Prostate gland (tissue), 2 donors: ENCODE measurements at regions not wholly inside any gene's neighbourhood (a gene's known extent, or its start where the extent isn't known, plus 50 kb on each side); places are given as distances from the start of the nearest gene placed in this dataset.

Source experiments
- DNase-seq: peaks from one replicate; pipeline ENCODE4 v3.0.0-alpha.2; 2019; ENCODE audit warnings: low spot score
- H3K27ac ChIP-seq, 2 donors: fragments of 200-600 bp; sonication (generic); 2 replicates each; pipeline ENCODE4 v1.5.1; 2017 to 2019
- H3K27me3 ChIP-seq: fragments of 200-600 bp; sonication (generic); replicated peaks from 2 replicates; pipeline ENCODE4 v1.5.1; 2019; ENCODE audit not compliant: insufficient read depth
- H3K36me3 ChIP-seq, 2 donors: fragments of 200-600 bp; sonication (generic); 1 replicate in 1 of 2; 2 replicates in 1 of 2; pipeline versions ENCODE4 v1.5.1 to v1.8.1; 2017 to 2019
- H3K4me1 ChIP-seq: fragments of 200-600 bp; sonication (generic); replicated peaks from 2 replicates; pipeline ENCODE4 v1.5.1; 2019
- H3K4me3 ChIP-seq, 2 donors: fragments of 200-600 bp; sonication (generic); 2 replicates each; pipeline ENCODE4 v1.5.1; 2017 to 2019
- H3K9me3 ChIP-seq: fragments of 200-600 bp; sonication (generic); 2 replicates; pipeline ENCODE4 v1.5.1; 2017
- POLR2A ChIP-seq: fragments of 450-650 bp; IDR thresholded peaks from one replicate; pipeline ENCODE4 v1.6.1; 2016; ENCODE audit warnings: antibody characterized with exemption, mild to moderate bottlenecking
- POLR2AphosphoS5 ChIP-seq: sonication (generic); formaldehyde crosslinking; IDR thresholded peaks from one replicate; pipeline ENCODE4 v1.6.1; 2017; ENCODE audit warnings: antibody characterized with exemption
- WGBS: methylation state at CpG from one replicate; pipeline ENCODE4 v1.1.5; 2018; 5-methylcytosine and 5-hydroxymethylcytosine counted together
- intact Hi-C: fragments of 100-400 bp; cut with DNase I; formaldehyde crosslinking; loops from one replicate; pipeline ENCODE4 v1.14.2; 2022
- TF ChIP-seq, protein P1 (sequence below), 4 experiments: fragments of 200-600 bp in 2 of 4; fragments of 450-650 bp in 2 of 4; sonication (generic) in 2 of 4; IDR thresholded peaks; 1 replicate in 3 of 4; 2 replicates in 1 of 4; pipeline ENCODE4 v1.5.1; 2016 to 2019; ENCODE audit warnings: antibody characterized with exemption in 4 of 4, mild to moderate bottlenecking in 2 of 4, moderate library complexity in 2 of 4

DNA sequence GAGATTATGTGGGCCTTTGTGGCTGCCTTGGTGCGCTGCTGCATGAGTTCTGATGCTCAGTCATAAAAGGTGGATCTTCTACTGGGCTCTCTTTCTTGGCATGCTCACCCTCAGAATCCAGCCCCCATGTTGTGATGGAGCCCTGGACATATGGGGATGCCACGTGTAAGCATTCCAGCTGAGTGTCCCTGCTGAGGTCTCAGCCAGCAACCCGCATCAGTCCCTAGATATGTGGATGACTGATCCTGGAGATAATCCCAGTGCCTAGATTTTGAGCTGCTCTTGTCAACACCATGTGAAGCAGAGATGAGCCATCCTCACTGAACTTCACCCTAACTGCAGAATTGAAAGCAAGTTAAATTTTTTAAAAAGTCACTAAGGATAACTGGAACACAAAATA is 390.1 kb downstream of the DMRT2 start:
- intact Hi-C loops = no loop called here
- no peak for TF ChIP-seq POLR2A
- TF ChIP-seq, protein P1, sequence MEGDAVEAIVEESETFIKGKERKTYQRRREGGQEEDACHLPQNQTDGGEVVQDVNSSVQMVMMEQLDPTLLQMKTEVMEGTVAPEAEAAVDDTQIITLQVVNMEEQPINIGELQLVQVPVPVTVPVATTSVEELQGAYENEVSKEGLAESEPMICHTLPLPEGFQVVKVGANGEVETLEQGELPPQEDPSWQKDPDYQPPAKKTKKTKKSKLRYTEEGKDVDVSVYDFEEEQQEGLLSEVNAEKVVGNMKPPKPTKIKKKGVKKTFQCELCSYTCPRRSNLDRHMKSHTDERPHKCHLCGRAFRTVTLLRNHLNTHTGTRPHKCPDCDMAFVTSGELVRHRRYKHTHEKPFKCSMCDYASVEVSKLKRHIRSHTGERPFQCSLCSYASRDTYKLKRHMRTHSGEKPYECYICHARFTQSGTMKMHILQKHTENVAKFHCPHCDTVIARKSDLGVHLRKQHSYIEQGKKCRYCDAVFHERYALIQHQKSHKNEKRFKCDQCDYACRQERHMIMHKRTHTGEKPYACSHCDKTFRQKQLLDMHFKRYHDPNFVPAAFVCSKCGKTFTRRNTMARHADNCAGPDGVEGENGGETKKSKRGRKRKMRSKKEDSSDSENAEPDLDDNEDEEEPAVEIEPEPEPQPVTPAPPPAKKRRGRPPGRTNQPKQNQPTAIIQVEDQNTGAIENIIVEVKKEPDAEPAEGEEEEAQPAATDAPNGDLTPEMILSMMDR (IDR thresholded peaks at IDR 0.05) = no peak
- TF ChIP-seq POLR2AphosphoS5 = no peak
- WGBS = 85% methylated on average over 3 of the region's 3 CpGs
- H3K27ac ChIP-seq = no peak overlapping the region
- H3K4me1 ChIP-seq = no peaks in the 10 kb centered on the region
- DNase-seq = no peak
- no peak overlapping the region for H3K4me3 ChIP-seq
- H3K9me3 ChIP-seq = no peaks in the 10 kb centered on the region
- no peaks in the 10 kb centered on the region for H3K27me3 ChIP-seq
- H3K36me3 ChIP-seq = no peaks in the 10 kb centered on the region

DNA sequence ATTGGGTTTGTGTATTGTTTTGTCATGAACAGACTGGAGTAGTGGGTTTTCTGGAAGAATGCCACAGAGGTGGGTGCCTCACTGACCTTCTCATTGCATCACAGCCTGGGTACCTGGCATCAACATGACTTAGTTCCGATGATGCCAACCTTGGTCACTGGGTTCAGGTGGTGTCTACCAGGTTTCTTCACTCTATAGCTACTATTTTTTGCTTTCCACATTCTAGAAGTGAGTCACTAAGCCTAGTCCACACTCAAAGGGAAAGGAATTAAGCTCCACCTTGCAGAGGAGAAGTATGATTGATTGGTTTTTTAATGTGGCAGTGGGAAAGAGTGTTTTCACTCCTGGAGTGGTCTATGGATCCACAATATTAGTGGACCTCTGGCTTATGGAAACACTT is 391.9 kb downstream of the DMRT2 start:
- WGBS = 95% methylated on average over 1 of the region's 1 CpG
- Histone ChIP-seq H3K4me3 (no peak overlapping the region), H3K27me3 (no peaks in the 10 kb centered on the region), H3K4me1 (no peaks in the 10 kb centered on the region), H3K36me3 (no peaks in the 10 kb centered on the region), H3K9me3 (no peaks in the 10 kb centered on the region), H3K27ac (no peak overlapping the region)
- DNase-seq = no peak
- intact Hi-C loops = no loop called here
- TF ChIP-seq, protein P1 (IDR thresholded peaks at IDR 0.05) = no peak
- TF ChIP-seq POLR2A (no peak), POLR2AphosphoS5 (no peak)

DNA sequence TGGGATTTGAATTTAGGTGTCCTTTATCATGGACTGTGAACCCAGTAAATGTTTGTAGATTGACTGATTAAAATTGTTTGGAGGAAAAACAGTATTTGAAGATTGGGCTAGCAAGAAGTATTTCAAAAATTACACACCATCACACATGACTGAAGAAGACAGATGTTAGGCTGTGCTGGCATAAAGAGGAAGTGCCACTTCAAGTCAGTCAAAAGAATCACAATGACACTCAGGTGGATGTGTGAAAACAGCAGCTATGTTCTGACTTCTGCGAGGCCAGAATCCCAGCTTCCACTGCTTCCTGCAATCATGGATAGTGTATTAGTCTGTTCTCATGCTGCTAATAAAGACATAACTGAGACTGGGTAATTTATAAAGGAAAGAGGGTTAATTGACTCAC is 393.3 kb downstream of the DMRT2 start:
- TF ChIP-seq POLR2AphosphoS5 (no peak), POLR2A (no peak)
- TF ChIP-seq, protein P1 (IDR thresholded peaks at IDR 0.05) = no peak
- Histone ChIP-seq H3K4me1 (no peaks in the 10 kb centered on the region), H3K9me3 (no peaks in the 10 kb centered on the region), H3K27me3 (no peaks in the 10 kb centered on the region), H3K36me3 (no peaks in the 10 kb centered on the region), H3K27ac (no peak overlapping the region), H3K4me3 (no peak overlapping the region)
- WGBS = 91% methylated on average over 1 of the region's 1 CpG
- DNase-seq = no peak
- intact Hi-C loops = no loop called here

DNA sequence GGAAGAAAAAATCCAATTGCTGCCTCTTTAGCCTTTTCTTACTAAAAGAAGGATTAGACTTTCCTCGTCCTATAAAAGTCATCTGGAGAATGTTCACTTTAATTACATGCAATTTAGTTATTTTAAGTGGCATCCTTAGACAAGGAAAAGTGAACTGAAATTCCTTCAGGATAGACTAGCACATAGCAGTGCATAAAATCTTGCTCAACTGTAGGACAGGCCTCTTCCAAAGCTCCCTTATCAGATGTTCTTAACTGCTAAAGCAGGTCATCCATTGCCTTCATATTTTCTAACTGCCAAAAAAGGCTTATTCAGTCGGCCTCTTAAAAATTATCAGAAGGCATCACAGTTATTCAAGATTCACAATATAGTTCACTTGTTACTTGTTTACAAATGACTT is 396.5 kb downstream of the DMRT2 start:
- TF ChIP-seq POLR2A (no peak), POLR2AphosphoS5 (no peak)
- TF ChIP-seq, protein P1 (IDR thresholded peaks at IDR 0.05) = no peak
- Histone ChIP-seq H3K9me3 (no peaks in the 10 kb centered on the region), H3K4me3 (no peak overlapping the region), H3K4me1 (no peaks in the 10 kb centered on the region), H3K27me3 (no peaks in the 10 kb centered on the region), H3K27ac (no peak overlapping the region), H3K36me3 (no peaks in the 10 kb centered on the region)
- 63% methylated on average over 2 of the region's 2 CpGs for WGBS
- intact Hi-C loops = no loop called here
- no peak for DNase-seq

DNA sequence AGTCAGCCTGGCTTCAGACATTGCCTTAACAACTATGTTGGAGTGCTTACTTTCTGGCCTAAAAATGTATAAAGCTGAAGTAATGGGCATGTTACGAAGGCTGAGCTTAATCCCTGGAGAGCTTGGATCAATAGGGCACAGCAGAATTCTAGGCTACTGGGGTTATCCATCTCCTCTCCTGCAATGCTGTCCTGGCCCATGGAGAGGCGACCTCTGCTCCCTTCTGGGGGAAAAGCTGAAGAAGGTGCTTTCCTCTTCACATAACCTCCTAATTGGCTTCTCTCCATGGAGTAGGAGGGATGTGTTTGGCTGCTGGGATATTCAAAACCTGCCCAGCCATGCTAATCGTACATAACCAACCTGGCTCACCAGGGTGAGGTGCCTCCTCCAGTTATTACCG is 403.5 kb downstream of the DMRT2 start:
- Histone ChIP-seq H3K36me3 (no peaks in the 10 kb centered on the region), H3K27me3 (no peaks in the 10 kb centered on the region), H3K4me3 (no peak overlapping the region), H3K9me3 (no peaks in the 10 kb centered on the region), H3K27ac (no peak overlapping the region), H3K4me1 (no peaks in the 10 kb centered on the region)
- no peak for DNase-seq
- TF ChIP-seq, protein P1 (IDR thresholded peaks at IDR 0.05) = no peak
- no peak for TF ChIP-seq POLR2AphosphoS5
- no peak for TF ChIP-seq POLR2A
- WGBS = 58% methylated on average over 4 of the region's 4 CpGs
- intact Hi-C loops = no loop called here
